Endothelial cell of umbilical vein (primary cell): ENCODE measurements at regions not wholly inside any gene's neighbourhood (a gene's known extent, or its start where the extent isn't known, plus 50 kb on each side); places are given as distances from the start of the nearest gene placed in this dataset.

Experiments
- BruUV-seq: library from RNA; stranded (reverse); fragments of 400-500 nt; replicated peaks from 2 replicates; lab custom pipeline; 2021; lab: Mats Ljungman, UMichigan
- CTCF ChIA-PET: fragments of 300-600, 350-600 bp; sonication (Branson Sonifier 250); formaldehyde crosslinking; loops from one replicate; lab custom pipeline; 2021; ENCODE audit warnings: antibody characterized with exemption, inconsistent platforms; lab: Charles Lee
- POLR2A ChIA-PET: fragments of 300-600, 350-600 bp; sonication (Branson Sonifier 250); formaldehyde crosslinking; loops from one replicate; lab custom pipeline; 2021; ENCODE audit warnings: antibody characterized with exemption, inconsistent platforms; lab: Charles Lee
- DNase-seq: peaks from one replicate; pipeline ENCODE4 v3.0.0-alpha.2; 2011; ENCODE audit warnings: low read depth, low spot score
- FAIRE-seq: peaks from 2 replicates; lab custom pipeline; 2011; peaks lifted over from hg19 to GRCh38; lab: Jason Lieb, UNC
- H2AFZ ChIP-seq: 2 replicates; pipeline ENCODE4 v1.6.0; 2012; ENCODE audit warnings: low read depth, low read length, control low read depth, inconsistent platforms
- H3K27ac ChIP-seq: 2 replicates; pipeline ENCODE4 v1.5.1; 2011; ENCODE audit warnings: low read depth, mild to moderate bottlenecking, control low read depth, low read length, moderate library complexity; ENCODE audit not compliant: insufficient read depth
- H3K27me3 ChIP-seq, 2 experiments: 2 replicates each; pipeline versions ENCODE4 v1.6.0 to v1.6.1; 2011; ENCODE audit warnings: low read length in 2 of 2, mixed read lengths in 1 of 2; ENCODE audit not compliant: control insufficient read depth in 2 of 2, insufficient read depth in 2 of 2
- H3K36me3 ChIP-seq, 2 experiments: 2 replicates in 1 of 2; 3 replicates in 1 of 2; pipeline ENCODE4 v1.5.1; 2011; ENCODE audit warnings: low read length in 2 of 2, mild to moderate bottlenecking in 1 of 2, moderate library complexity in 1 of 2; ENCODE audit not compliant: control insufficient read depth in 2 of 2, insufficient read depth in 2 of 2; ENCODE audit errors: extremely low read depth in 1 of 2
- H3K4me1 ChIP-seq: 3 replicates; pipeline ENCODE4 v1.5.1; 2011; ENCODE audit warnings: mild to moderate bottlenecking, low read length; ENCODE audit not compliant: control insufficient read depth, insufficient read depth; ENCODE audit errors: extremely low read depth
- H3K4me2 ChIP-seq: 2 replicates; pipeline ENCODE4 v1.6.1; 2011; ENCODE audit warnings: low read length, control low read depth, mixed read lengths; ENCODE audit not compliant: insufficient read depth
- H3K4me3 ChIP-seq, 3 experiments: fragments of 200-600 bp in 1 of 3; sonication (generic), shearing (Covaris generic) in 1 of 3; replicated peaks in 1 of 3; 2 replicates each; pipeline ENCODE4 v1.5.1; 2011 to 2016; ENCODE audit warnings: control low read depth in 3 of 3, low read length in 3 of 3, mild to moderate bottlenecking in 2 of 3, inconsistent platforms in 1 of 3, low read depth in 1 of 3, moderate library complexity in 1 of 3; ENCODE audit not compliant: insufficient read depth in 1 of 3
- H3K79me2 ChIP-seq: 2 replicates; pipeline ENCODE4 v1.6.0; 2012; ENCODE audit warnings: low read length, inconsistent platforms; ENCODE audit not compliant: control insufficient read depth, insufficient read depth
- H3K9ac ChIP-seq: replicated peaks from 2 replicates; pipeline ENCODE3; 2011; ENCODE audit warnings: low read length, control low read depth; ENCODE audit not compliant: insufficient read depth; ENCODE audit errors: extremely low read depth
- H3K9me1 ChIP-seq: replicated peaks from 3 replicates; pipeline ENCODE4 v1.6.0; 2011; ENCODE audit warnings: mild to moderate bottlenecking, low read length; ENCODE audit not compliant: control insufficient read depth, insufficient read depth; ENCODE audit errors: extremely low read depth
- H3K9me3 ChIP-seq: replicated peaks from 2 replicates; pipeline ENCODE4 v1.5.1; 2012; ENCODE audit warnings: low read length, inconsistent platforms; ENCODE audit not compliant: control insufficient read depth, insufficient read depth
- H4K20me1 ChIP-seq: replicated peaks from 2 replicates; pipeline ENCODE3; 2011; ENCODE audit warnings: mild to moderate bottlenecking, low read length; ENCODE audit not compliant: control insufficient read depth, insufficient read depth; ENCODE audit errors: extremely low read depth
- CTCF ChIP-seq, 2 donors: IDR thresholded peaks; 1 replicate in 1 of 2; 2 replicates in 1 of 2; pipeline ENCODE4 v1.5.1; 2011; ENCODE audit warnings: low read length in 2 of 2, mild to moderate bottlenecking in 2 of 2, moderate library complexity in 2 of 2, control low read depth in 1 of 2, inconsistent platforms in 1 of 2, low read depth in 1 of 2; ENCODE audit not compliant: insufficient read depth in 1 of 2; ENCODE audit errors: extremely low read depth in 1 of 2
- EZH2 ChIP-seq: IDR thresholded peaks from 2 replicates; pipeline ENCODE4 v1.6.1; 2012; ENCODE audit warnings: borderline replicate concordance, low read depth, mild to moderate bottlenecking, moderate library complexity, low read length, inconsistent platforms; ENCODE audit not compliant: severe bottlenecking
- FOS ChIP-seq: IDR thresholded peaks from 2 replicates; pipeline ENCODE4 v1.6.1; 2011; ENCODE audit warnings: mild to moderate bottlenecking, low read length, moderate library complexity, borderline replicate concordance; ENCODE audit not compliant: insufficient read depth
- GATA2 ChIP-seq: IDR thresholded peaks from 2 replicates; pipeline ENCODE4 v1.7.0; 2011; ENCODE audit warnings: low read depth, mild to moderate bottlenecking, moderate library complexity, mixed read lengths, low read length; ENCODE audit not compliant: insufficient read length, insufficient read depth
- JUN ChIP-seq: IDR thresholded peaks from 2 replicates; pipeline ENCODE4 v1.6.1; 2011; ENCODE audit warnings: borderline replicate concordance, low read depth; ENCODE audit not compliant: insufficient read length, insufficient read depth
- MAX ChIP-seq: IDR thresholded peaks from 2 replicates; pipeline ENCODE4 v1.6.1; 2011; ENCODE audit not compliant: insufficient read depth, insufficient read length
- MYC ChIP-seq: IDR thresholded peaks from one replicate; pipeline ENCODE4 v1.6.1; 2011; ENCODE audit warnings: mild to moderate bottlenecking, low read depth, low read length
- POLR2A ChIP-seq: IDR thresholded peaks from 2 replicates; pipeline ENCODE4 v1.6.1; 2012; ENCODE audit warnings: low read depth, mild to moderate bottlenecking, control low read depth, low read length
- POLR2AphosphoS5 ChIP-seq: IDR thresholded peaks from 2 replicates; pipeline ENCODE4 v1.6.1; 2012; ENCODE audit warnings: low read depth, mild to moderate bottlenecking, control low read depth, low read length, moderate library complexity; ENCODE audit not compliant: insufficient read depth
- dilution Hi-C: fragments of 300-500 bp; cut with MboI; formaldehyde crosslinking; loops from one replicate; pipeline ENCODE4 v1.15.0; 2019; ENCODE audit warnings: low sequenced_read_pairs; ENCODE audit not compliant: extremely low pct_ligation_motif_present
- intact Hi-C: fragments of 100-400 bp; cut with micrococcal nuclease; formaldehyde crosslinking; loops from one replicate; pipeline ENCODE4 v1.10.0; 2022

GRCh38 chr6:25133568-25133967, 145.6 kb upstream of the CARMIL1 start:
- FAIRE-seq (no peak), DNase-seq (no peak)
- Histone ChIP-seq H3K9me1 (no peaks in the 10 kb centered on the region), H3K79me2 (no peaks in the 10 kb centered on the region), H4K20me1 (no peaks in the 10 kb centered on the region), H3K9ac (no peak overlapping the region), H3K27me3 (no peaks in the 10 kb centered on the region), H3K36me3 (no peaks in the 10 kb centered on the region), H3K4me2 (no peak overlapping the region), H3K4me3 (no peak overlapping the region), H2AFZ (no peak overlapping the region), H3K4me1 (peaks cover 8% of the 10 kb centered on the region), H3K9me3 (no peaks in the 10 kb centered on the region), H3K27ac (no peak overlapping the region)
- BruUV-seq: no TSS peak
- dilution Hi-C loops (no loop called here), intact Hi-C loops (no loop called here)
- TF ChIP-seq CTCF (IDR thresholded peaks at IDR 0.05; ENCODE audit: extremely low read depth in 1 of 2, insufficient read depth in 1 of 2, low read depth in 1 of 2, low read length in 2 of 2) (no peak), MAX (no peak), EZH2 (no peak), POLR2A (no peak), GATA2 (no peak), FOS (no peak), POLR2AphosphoS5 (no peak), MYC (no peak), JUN (no peak)
- POLR2A ChIA-PET: no interaction called here
- CTCF ChIA-PET: no interaction called here
